ENCODE measurements at regions not wholly inside any gene's neighbourhood (a gene's known extent, or its start where the extent isn't known, plus 50 kb on each side); places are given as distances from the start of the nearest gene placed in this dataset.

DNA sequence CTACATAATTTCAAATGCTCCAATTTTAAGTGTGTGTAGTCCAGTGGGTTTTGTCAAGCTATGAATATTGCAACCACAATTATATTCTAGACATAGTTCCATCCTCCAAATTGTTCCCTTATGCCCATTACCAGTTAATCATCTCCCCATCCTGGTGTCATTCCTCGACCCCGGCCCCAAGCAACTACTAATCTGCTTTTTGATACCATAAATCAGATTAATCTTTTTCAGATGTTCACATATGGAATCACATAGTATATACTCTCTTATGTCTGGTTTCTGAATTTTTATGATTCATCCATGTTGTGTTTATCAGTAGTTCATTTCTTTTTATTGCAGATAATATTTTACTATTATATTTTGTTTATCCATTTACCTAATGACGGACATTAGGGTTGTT is 148.4 kb upstream of the RORB start:
- TF ChIP-seq, protein P1, sequence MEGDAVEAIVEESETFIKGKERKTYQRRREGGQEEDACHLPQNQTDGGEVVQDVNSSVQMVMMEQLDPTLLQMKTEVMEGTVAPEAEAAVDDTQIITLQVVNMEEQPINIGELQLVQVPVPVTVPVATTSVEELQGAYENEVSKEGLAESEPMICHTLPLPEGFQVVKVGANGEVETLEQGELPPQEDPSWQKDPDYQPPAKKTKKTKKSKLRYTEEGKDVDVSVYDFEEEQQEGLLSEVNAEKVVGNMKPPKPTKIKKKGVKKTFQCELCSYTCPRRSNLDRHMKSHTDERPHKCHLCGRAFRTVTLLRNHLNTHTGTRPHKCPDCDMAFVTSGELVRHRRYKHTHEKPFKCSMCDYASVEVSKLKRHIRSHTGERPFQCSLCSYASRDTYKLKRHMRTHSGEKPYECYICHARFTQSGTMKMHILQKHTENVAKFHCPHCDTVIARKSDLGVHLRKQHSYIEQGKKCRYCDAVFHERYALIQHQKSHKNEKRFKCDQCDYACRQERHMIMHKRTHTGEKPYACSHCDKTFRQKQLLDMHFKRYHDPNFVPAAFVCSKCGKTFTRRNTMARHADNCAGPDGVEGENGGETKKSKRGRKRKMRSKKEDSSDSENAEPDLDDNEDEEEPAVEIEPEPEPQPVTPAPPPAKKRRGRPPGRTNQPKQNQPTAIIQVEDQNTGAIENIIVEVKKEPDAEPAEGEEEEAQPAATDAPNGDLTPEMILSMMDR (IDR thresholded peaks at IDR 0.05) = no peak
- no peak for TF ChIP-seq POLR2AphosphoS5 (IDR thresholded peaks at IDR 0.05)
- no peak for TF ChIP-seq POLR2A (IDR thresholded peaks at IDR 0.05; ENCODE audit: low read depth)

All from esophagus muscularis mucosa (tissue), 3 donors.